8988T (cell line): ENCODE measurements at regions not wholly inside any gene's neighbourhood (a gene's known extent, or its start where the extent isn't known, plus 50 kb on each side); places are given as distances from the start of the nearest gene placed in this dataset.

ENCODE experiments used
- DNase-seq: peaks from one replicate; pipeline ENCODE4 v3.0.0; 2011

- DNase-seq, result no peak
These were observed 786.0 kb upstream of the ZEB2 start for GRCh38 chr2:145305889-145306288.

GRCh38 chr2:145304501-145304900 is 784.6 kb upstream of the ZEB2 start:
- no peak for DNase-seq

- DNase-seq, result no peak
These were observed 783.6 kb upstream of the ZEB2 start for GRCh38 chr2:145303536-145303935.

- no peak for DNase-seq
These were observed 783.0 kb upstream of the ZEB2 start for GRCh38 chr2:145302886-145303285.

- DNase-seq, result no peak
These were observed 782.5 kb upstream of the ZEB2 start for GRCh38 chr2:145302451-145302850.

- DNase-seq, result no peak
These were observed 779.4 kb upstream of the ZEB2 start for GRCh38 chr2:145299368-145299767.

- DNase-seq, result no peak
These were observed 772.2 kb upstream of the ZEB2 start for GRCh38 chr2:145292166-145292565.

- no peak for DNase-seq
These were observed 771.1 kb upstream of the ZEB2 start for GRCh38 chr2:145290986-145291385.

- no peak for DNase-seq
These were observed 770.0 kb upstream of the ZEB2 start for GRCh38 chr2:145289946-145290345.

GRCh38 chr2:145288650-145289496 is 769.0 kb upstream of the ZEB2 start:
- no peak for DNase-seq

- no peak for DNase-seq
These were observed 767.8 kb upstream of the ZEB2 start for GRCh38 chr2:145287736-145288135.

GRCh38 chr2:145286716-145287275 is 766.9 kb upstream of the ZEB2 start:
- no peak for DNase-seq

GRCh38 chr2:145284551-145284950 is 764.6 kb upstream of the ZEB2 start:
- no peak for DNase-seq

- DNase-seq, result no peak
These were observed 763.2 kb upstream of the ZEB2 start for GRCh38 chr2:145283131-145283530.

GRCh38 chr2:145277922-145278321 is 758.0 kb upstream of the ZEB2 start:
- DNase-seq, result no peak

- DNase-seq, result no peak
These were observed 753.9 kb upstream of the ZEB2 start for GRCh38 chr2:145273840-145274239.

GRCh38 chr2:145268931-145269330 is 749.0 kb upstream of the ZEB2 start:
- DNase-seq, result no peak

- no peak for DNase-seq
These were observed 747.5 kb upstream of the ZEB2 start for GRCh38 chr2:145267451-145267850.

- DNase-seq, result no peak
These were observed 745.3 kb upstream of the ZEB2 start for GRCh38 chr2:145265244-145265643.

GRCh38 chr2:145260674-145261073 is 740.8 kb upstream of the ZEB2 start:
- no peak for DNase-seq

- DNase-seq, result no peak
These were observed 740.2 kb upstream of the ZEB2 start for GRCh38 chr2:145260081-145260480.

- DNase-seq, result no peak
These were observed 739.1 kb upstream of the ZEB2 start for GRCh38 chr2:145258903-145259579.

GRCh38 chr2:145257931-145258330 is 738.0 kb upstream of the ZEB2 start:
- no peak for DNase-seq

GRCh38 chr2:145256551-145256950 is 736.6 kb upstream of the ZEB2 start:
- DNase-seq, result no peak
